Esophagus squamous epithelium (tissue), 4 donors: ENCODE measurements at regions not wholly inside any gene's neighbourhood (a gene's known extent, or its start where the extent isn't known, plus 50 kb on each side); places are given as distances from the start of the nearest gene placed in this dataset.

Experiments
- POLR2A ChIP-seq, 4 donors: fragments of 450-650 bp; IDR thresholded peaks; one replicate each; pipeline ENCODE4 v1.6.1; 2017; ENCODE audit warnings: antibody characterized with exemption in 4 of 4, mild to moderate bottlenecking in 4 of 4, moderate library complexity in 3 of 4
- TF ChIP-seq, protein P1 (sequence below), 6 experiments: fragments of 450-650 bp in 4 of 6; fragments of 200-600 bp in 2 of 6; sonication (generic) in 2 of 6; IDR thresholded peaks; one replicate each; pipeline ENCODE4 v1.5.1; 2016 to 2019; ENCODE audit warnings: antibody characterized with exemption in 6 of 6, mild to moderate bottlenecking in 4 of 6, moderate library complexity in 4 of 6

DNA sequence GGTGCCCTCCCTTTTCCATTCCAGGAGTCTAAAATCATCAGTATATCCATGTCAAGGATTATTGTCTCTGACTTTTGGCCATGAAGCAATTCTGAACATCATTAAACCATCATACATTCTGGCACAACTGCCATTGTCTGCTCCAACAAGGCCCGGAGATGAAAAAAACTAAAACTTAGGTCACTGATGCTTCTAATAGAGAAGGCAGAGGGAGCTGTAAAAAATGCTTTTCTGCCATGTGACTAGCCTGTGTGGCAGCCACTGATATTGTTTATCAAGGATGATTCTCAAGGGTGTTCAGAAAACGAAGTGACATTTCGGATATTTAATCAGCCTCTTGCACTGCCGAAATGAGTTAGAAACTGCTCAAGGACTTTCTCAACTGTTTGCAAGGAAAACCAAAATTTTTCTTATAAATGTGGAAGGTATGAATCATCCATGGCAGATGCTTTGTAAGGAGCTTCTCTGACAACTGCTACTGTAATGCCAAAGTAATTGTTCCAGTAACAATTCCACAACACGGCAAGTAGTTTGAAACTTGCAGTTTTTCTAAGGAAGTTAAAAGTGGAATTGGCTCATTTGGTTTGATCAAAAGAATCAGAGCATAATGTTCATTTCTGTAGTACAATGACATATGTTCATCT is 1076.5 kb upstream of the FLRT2 start:
- TF ChIP-seq, protein P1, sequence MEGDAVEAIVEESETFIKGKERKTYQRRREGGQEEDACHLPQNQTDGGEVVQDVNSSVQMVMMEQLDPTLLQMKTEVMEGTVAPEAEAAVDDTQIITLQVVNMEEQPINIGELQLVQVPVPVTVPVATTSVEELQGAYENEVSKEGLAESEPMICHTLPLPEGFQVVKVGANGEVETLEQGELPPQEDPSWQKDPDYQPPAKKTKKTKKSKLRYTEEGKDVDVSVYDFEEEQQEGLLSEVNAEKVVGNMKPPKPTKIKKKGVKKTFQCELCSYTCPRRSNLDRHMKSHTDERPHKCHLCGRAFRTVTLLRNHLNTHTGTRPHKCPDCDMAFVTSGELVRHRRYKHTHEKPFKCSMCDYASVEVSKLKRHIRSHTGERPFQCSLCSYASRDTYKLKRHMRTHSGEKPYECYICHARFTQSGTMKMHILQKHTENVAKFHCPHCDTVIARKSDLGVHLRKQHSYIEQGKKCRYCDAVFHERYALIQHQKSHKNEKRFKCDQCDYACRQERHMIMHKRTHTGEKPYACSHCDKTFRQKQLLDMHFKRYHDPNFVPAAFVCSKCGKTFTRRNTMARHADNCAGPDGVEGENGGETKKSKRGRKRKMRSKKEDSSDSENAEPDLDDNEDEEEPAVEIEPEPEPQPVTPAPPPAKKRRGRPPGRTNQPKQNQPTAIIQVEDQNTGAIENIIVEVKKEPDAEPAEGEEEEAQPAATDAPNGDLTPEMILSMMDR (IDR thresholded peaks at IDR 0.05), result no peak
- TF ChIP-seq POLR2A (IDR thresholded peaks at IDR 0.05), result no peak
